Sigmoid colon (tissue), 6 donors: ENCODE measurements at regions not wholly inside any gene's neighbourhood (a gene's known extent, or its start where the extent isn't known, plus 50 kb on each side); places are given as distances from the start of the nearest gene placed in this dataset.

ENCODE experiments used
- DNase-seq: peaks from one replicate; pipeline ENCODE4 v3.0.0-alpha.2; 2019
- H3K27ac ChIP-seq, 4 donors: fragments of 200-600 bp; sonication (generic); one replicate each; pipeline ENCODE4 v1.5.1; 2016 to 2019; ENCODE audit warnings: mild to moderate bottlenecking in 1 of 4
- H3K27me3 ChIP-seq, 3 donors: fragments of 200-600 bp; sonication (generic); one replicate each; pipeline ENCODE4 v1.5.1; 2019; ENCODE audit warnings: mild to moderate bottlenecking in 1 of 3
- H3K36me3 ChIP-seq, 4 donors: fragments of 200-600 bp; sonication (generic); one replicate each; pipeline ENCODE4 v1.5.1; 2016 to 2019
- H3K4me1 ChIP-seq, 4 donors: fragments of 200-600 bp; sonication (generic); one replicate each; pipeline ENCODE4 v1.5.1; 2017 to 2019
- H3K4me3 ChIP-seq, 4 donors: fragments of 200-600 bp; sonication (generic); one replicate each; pipeline ENCODE4 v1.5.1; 2017 to 2019; ENCODE audit warnings: mild to moderate bottlenecking in 2 of 4, moderate library complexity in 1 of 4
- H3K9me3 ChIP-seq, 4 donors: fragments of 200-600 bp in 3 of 4; sonication (generic) in 3 of 4; one replicate each; pipeline versions ENCODE4 v1.5.1 to v1.6.1; 2013 to 2019
- EP300 ChIP-seq, 4 donors: sonication (generic); formaldehyde crosslinking; IDR thresholded peaks; one replicate each; pipeline ENCODE4 v1.6.1; 2017; ENCODE audit warnings: antibody characterized with exemption in 4 of 4
- POLR2A ChIP-seq, 2 donors: fragments of 450-650 bp; IDR thresholded peaks; one replicate each; pipeline ENCODE4 v1.6.1; 2016; ENCODE audit warnings: antibody characterized with exemption in 2 of 2, mild to moderate bottlenecking in 2 of 2, moderate library complexity in 2 of 2
- POLR2AphosphoS5 ChIP-seq, 4 donors: sonication (generic); formaldehyde crosslinking; IDR thresholded peaks; one replicate each; pipeline ENCODE4 v1.6.1; 2017; ENCODE audit warnings: antibody characterized with exemption in 4 of 4
- WGBS, 2 donors: extraction: QIAGEN DNeasy Blood & Tissue Kit; methylation state at CpG; one replicate each; pipeline ENCODE4 v1.1.7; 2013; 5-methylcytosine and 5-hydroxymethylcytosine counted together
- intact Hi-C: fragments of 100-400 bp; cut with DNase I; formaldehyde crosslinking; loops from one replicate; pipeline ENCODE4 v1.15.1; 2023
- TF ChIP-seq, protein P1 (sequence below), 4 experiments: fragments of 450-650 bp in 3 of 4; fragments of 200-600 bp in 1 of 4; IDR thresholded peaks; one replicate each; pipeline ENCODE4 v1.5.1; 2016 to 2019; ENCODE audit warnings: antibody characterized with exemption in 4 of 4, mild to moderate bottlenecking in 3 of 4, moderate library complexity in 2 of 4
- donor health status: healthy with polysubstance abuse.
- donor health status: healthy.

DNA sequence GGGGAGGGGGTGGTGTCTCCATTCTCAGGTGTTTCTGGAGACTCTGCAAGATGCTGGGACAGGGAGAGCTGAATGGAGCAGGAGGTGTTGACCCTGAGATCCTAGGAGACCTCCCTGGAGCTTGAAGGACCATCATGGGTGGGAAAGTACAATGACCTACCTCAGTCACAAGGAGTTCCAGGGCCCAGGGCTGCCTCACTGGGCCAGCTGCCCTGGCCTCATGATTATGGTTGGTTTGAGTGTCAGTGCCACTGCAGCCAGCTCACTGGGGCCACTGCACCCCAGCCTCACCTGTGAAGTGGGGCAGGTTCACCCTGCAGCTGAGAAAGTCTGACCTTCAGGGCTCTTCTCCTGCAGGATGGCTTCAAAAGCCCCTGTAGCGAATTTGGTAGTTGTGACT lies 372.5 kb downstream of the IRX2 start:
- intact Hi-C loops, result no loop called here
- no peak overlapping the region for H3K4me3 ChIP-seq
- no peaks in the 10 kb centered on the region for H3K4me1 ChIP-seq
- no peaks in the 10 kb centered on the region for H3K9me3 ChIP-seq
- no peaks in the 10 kb centered on the region for H3K27me3 ChIP-seq
- no peaks in the 10 kb centered on the region for H3K36me3 ChIP-seq
- 19 to 48% methylated on average over 1 of the region's 1 CpG for WGBS, 2 donors
- DNase-seq, result no peak
- H3K27ac ChIP-seq, result no peak overlapping the region
- TF ChIP-seq POLR2A (IDR thresholded peaks at IDR 0.05) (no peak), EP300 (IDR thresholded peaks at IDR 0.05) (no peak), POLR2AphosphoS5 (IDR thresholded peaks at IDR 0.05) (no peak)
- TF ChIP-seq, protein P1, sequence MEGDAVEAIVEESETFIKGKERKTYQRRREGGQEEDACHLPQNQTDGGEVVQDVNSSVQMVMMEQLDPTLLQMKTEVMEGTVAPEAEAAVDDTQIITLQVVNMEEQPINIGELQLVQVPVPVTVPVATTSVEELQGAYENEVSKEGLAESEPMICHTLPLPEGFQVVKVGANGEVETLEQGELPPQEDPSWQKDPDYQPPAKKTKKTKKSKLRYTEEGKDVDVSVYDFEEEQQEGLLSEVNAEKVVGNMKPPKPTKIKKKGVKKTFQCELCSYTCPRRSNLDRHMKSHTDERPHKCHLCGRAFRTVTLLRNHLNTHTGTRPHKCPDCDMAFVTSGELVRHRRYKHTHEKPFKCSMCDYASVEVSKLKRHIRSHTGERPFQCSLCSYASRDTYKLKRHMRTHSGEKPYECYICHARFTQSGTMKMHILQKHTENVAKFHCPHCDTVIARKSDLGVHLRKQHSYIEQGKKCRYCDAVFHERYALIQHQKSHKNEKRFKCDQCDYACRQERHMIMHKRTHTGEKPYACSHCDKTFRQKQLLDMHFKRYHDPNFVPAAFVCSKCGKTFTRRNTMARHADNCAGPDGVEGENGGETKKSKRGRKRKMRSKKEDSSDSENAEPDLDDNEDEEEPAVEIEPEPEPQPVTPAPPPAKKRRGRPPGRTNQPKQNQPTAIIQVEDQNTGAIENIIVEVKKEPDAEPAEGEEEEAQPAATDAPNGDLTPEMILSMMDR (IDR thresholded peaks at IDR 0.05), result no peak

DNA sequence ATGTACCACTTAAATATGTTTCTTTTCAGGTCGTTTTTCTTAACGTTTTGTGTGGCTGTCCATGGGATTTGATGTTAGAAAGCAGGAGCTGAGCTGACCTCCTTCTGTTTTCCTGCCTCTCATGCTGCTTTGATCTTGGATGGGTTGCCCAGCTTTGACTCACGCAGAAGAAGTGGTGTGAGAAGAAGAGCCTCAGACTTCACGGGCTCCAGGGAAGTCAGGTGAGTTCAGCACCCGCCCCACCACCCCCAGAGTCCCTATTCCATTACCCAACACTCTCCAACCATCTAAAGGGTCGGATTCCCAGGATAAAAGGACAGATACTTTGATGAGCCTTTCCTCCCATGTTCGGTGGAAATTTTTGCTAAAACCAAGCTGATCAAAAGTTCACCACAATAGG lies 373.4 kb downstream of the IRX2 start:
- no peak overlapping the region for H3K4me3 ChIP-seq
- H3K4me1 ChIP-seq, result no peaks in the 10 kb centered on the region
- WGBS, 2 donors, result 52 to 53% methylated on average over 7 of the region's 7 CpGs
- TF ChIP-seq EP300 (IDR thresholded peaks at IDR 0.05) (no peak), POLR2AphosphoS5 (IDR thresholded peaks at IDR 0.05) (no peak)
- no peaks in the 10 kb centered on the region for H3K36me3 ChIP-seq
- no peaks in the 10 kb centered on the region for H3K27me3 ChIP-seq
- intact Hi-C loops, result no loop called here
- no peak overlapping the region for H3K27ac ChIP-seq
- no peaks in the 10 kb centered on the region for H3K9me3 ChIP-seq
- DNase-seq, result no peak

DNA sequence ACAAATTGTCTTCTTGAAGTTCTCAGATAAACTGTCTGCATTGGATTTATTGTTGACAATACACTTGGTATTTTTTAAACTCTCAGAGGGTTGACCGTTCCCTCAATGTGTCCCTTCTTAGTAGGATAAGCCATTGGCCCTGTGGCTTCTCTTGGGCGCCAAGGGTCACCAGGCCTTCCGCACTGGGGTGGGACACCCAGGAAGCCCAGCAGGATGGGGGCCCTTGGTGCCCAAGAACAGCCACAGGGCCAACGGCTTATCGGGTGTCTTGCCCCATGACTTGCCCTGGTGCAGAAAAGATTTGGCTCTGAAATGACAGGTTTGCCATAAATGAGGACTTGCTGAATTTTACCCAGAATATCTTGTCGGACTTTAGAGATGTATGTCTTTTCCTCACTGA lies 375.0 kb downstream of the IRX2 start:
- TF ChIP-seq POLR2A (IDR thresholded peaks at IDR 0.05) (no peak), EP300 (IDR thresholded peaks at IDR 0.05) (no peak), POLR2AphosphoS5 (IDR thresholded peaks at IDR 0.05) (no peak)
- TF ChIP-seq, protein P1 (IDR thresholded peaks at IDR 0.05), result no peak
- WGBS, 2 donors, result 92% methylated on average over 6 of the region's 6 CpGs
- intact Hi-C loops, result no loop called here

DNA sequence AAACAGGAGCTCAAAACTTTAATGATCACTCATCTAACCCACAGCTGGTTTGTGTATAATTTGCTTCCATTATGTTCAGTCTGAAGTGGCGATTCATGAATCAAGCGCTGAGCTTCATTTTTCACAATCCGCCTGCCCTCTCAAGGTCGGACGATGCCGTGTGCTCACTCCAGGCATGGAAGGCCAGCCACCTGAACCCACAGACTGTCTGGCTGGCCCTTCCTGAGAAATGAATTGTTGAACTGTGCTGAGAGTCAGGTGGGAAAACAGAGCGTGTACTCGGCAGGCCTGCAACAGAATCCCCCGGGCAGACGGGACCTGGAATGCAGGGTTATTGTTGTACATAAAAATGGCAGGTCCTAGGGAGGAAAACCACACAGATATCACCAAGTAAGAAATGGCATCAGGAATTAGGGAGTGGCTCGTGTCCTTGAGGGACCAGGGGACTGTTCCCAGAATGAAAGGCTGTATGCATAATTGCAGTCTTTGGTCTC lies 375.7 kb downstream of the IRX2 start:
- no peaks in the 10 kb centered on the region for H3K27me3 ChIP-seq
- no peak overlapping the region for H3K27ac ChIP-seq
- H3K4me1 ChIP-seq, result no peaks in the 10 kb centered on the region
- 77 to 81% methylated on average over 11 of the region's 11 CpGs for WGBS, 2 donors
- no peaks in the 10 kb centered on the region for H3K9me3 ChIP-seq
- intact Hi-C loops, result no loop called here
- no peaks in the 10 kb centered on the region for H3K36me3 ChIP-seq
- no peak for DNase-seq
- no peak for TF ChIP-seq POLR2A (IDR thresholded peaks at IDR 0.05)
- no peak for TF ChIP-seq EP300 (IDR thresholded peaks at IDR 0.05)
- TF ChIP-seq, protein P1 (IDR thresholded peaks at IDR 0.05), result no peak
- TF ChIP-seq POLR2AphosphoS5 (IDR thresholded peaks at IDR 0.05), result no peak
- H3K4me3 ChIP-seq, result no peak overlapping the region

More for the DNA sequence above, 375.0 kb downstream of the IRX2 start:
- no peaks in the 10 kb centered on the region for H3K9me3 ChIP-seq
- H3K36me3 ChIP-seq, result no peaks in the 10 kb centered on the region
- no peak overlapping the region for H3K4me3 ChIP-seq
- H3K27ac ChIP-seq, result no peak overlapping the region
- no peak for DNase-seq
- no peaks in the 10 kb centered on the region for H3K27me3 ChIP-seq
- H3K4me1 ChIP-seq, result no peaks in the 10 kb centered on the region

DNA sequence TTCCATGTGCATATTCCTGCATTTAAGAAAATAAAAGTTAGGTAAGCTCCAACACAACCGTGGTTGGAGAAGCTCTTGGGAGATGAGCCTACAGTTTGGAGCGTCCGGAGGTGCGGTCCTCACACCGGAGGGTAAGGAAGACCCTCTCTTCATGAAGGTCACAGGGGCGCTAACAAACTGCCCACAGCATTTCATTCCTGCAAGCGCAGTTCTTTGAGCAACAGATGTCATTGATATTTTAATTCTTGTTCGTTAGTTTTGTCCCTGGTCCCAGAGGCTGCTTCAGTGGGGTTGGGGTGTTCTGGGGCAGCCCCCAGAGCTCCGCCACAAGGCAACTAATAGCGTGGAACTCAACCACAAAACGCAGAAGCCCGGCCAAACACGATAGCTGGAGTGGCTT lies 376.2 kb downstream of the IRX2 start:
- Histone ChIP-seq H3K4me3 (no peak overlapping the region), H3K4me1 (no peaks in the 10 kb centered on the region), H3K36me3 (no peaks in the 10 kb centered on the region), H3K27ac (no peak overlapping the region), H3K9me3 (no peaks in the 10 kb centered on the region), H3K27me3 (no peaks in the 10 kb centered on the region)
- DNase-seq, result no peak
- 94% methylated on average over 13 of the region's 13 CpGs for WGBS, 2 donors
- intact Hi-C loops, result no loop called here
- TF ChIP-seq POLR2A (IDR thresholded peaks at IDR 0.05) (no peak), POLR2AphosphoS5 (IDR thresholded peaks at IDR 0.05) (no peak), EP300 (IDR thresholded peaks at IDR 0.05) (no peak)
- TF ChIP-seq, protein P1 (IDR thresholded peaks at IDR 0.05), result no peak
